Upper lobe of left lung (tissue), 4 donors: ENCODE measurements at regions not wholly inside any gene's neighbourhood (a gene's known extent, or its start where the extent isn't known, plus 50 kb on each side); places are given as distances from the start of the nearest gene placed in this dataset.

Source experiments
- CTCF ChIP-seq, 6 experiments: fragments of 450-650 bp in 4 of 6; fragments of 200-600 bp in 2 of 6; sonication (generic) in 2 of 6; IDR thresholded peaks; one replicate each; pipeline ENCODE4 v1.5.1; 2016 to 2019; ENCODE audit warnings: antibody characterized with exemption in 6 of 6
- EP300 ChIP-seq, 4 donors: sonication (generic); formaldehyde crosslinking; IDR thresholded peaks; one replicate each; pipeline ENCODE4 v1.5.1; 2017; ENCODE audit warnings: antibody characterized with exemption in 4 of 4, control low read depth in 2 of 4
- POLR2A ChIP-seq, 4 donors: fragments of 450-650 bp; IDR thresholded peaks; one replicate each; pipeline ENCODE4 v1.5.1; 2016 to 2017; ENCODE audit warnings: antibody characterized with exemption in 4 of 4, mild to moderate bottlenecking in 2 of 4
- POLR2AphosphoS5 ChIP-seq, 2 donors: sonication (generic); formaldehyde crosslinking; IDR thresholded peaks; one replicate each; pipeline ENCODE4 v1.5.1; 2017; ENCODE audit warnings: antibody characterized with exemption in 2 of 2

DNA sequence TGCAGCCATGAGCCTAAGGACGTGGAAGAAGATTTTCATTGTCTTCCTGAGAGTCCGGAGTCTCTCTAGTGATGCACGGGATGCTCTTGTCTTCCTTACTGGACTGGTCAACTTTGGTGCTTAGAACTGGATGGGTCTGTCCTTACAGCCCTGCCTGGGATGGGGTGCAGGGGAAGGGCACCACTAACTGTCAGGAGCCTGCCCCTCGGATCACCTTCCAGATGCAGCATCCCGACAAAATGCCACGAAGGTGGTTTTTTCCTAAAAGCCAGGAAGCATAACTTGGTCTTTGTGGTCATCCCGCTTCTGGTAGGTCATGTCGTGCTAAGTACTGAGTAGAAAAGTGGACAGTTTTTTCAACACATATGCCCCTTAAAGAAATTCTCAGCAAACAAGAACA, 207.4 kb upstream of the TWIST2 start:
- TF ChIP-seq CTCF (IDR thresholded peaks at IDR 0.05) (no peak), EP300 (IDR thresholded peaks at IDR 0.05) (no peak), POLR2AphosphoS5 (IDR thresholded peaks at IDR 0.05) (no peak), POLR2A (IDR thresholded peaks at IDR 0.05) (no peak)
